PC-3 (cell line): ENCODE measurements at regions not wholly inside any gene's neighbourhood (a gene's known extent, or its start where the extent isn't known, plus 50 kb on each side); places are given as distances from the start of the nearest gene placed in this dataset.

Experiments used
- ATAC-seq: fragments of 200-7000 bp; cut with Tn5 transposase; 2 replicates; pipeline ENCODE4 v1.9.1; 2020; ENCODE audit warnings: mild to moderate bottlenecking, moderate library complexity
- BruUV-seq: library from RNA; stranded (reverse); fragments of 400-500 nt; replicated peaks from 2 replicates; lab custom pipeline; 2021; lab: Mats Ljungman, UMichigan
- CTCF ChIA-PET: fragments of 300-600 bp; sonication (Branson Sonifier 250); formaldehyde crosslinking; loops from one replicate; lab custom pipeline; 2022; ENCODE audit warnings: antibody characterized with exemption; lab: Charles Lee
- POLR2A ChIA-PET: fragments of 300-600 bp; sonication (Branson Sonifier 250); formaldehyde crosslinking; loops from one replicate; lab custom pipeline; 2022; ENCODE audit warnings: antibody characterized with exemption; ENCODE audit not compliant: unreplicated experiment; lab: Charles Lee
- DNase-seq: peaks from one replicate; pipeline ENCODE4 v3.0.0-alpha.2; 2015
- H2AFZ ChIP-seq: fragments of 300-600 bp; sonication (generic); 2 replicates; pipeline ENCODE4 v1.6.0; 2016; ENCODE audit warnings: antibody characterized with exemption, low read length
- H3F3A ChIP-seq: fragments of 300-600 bp; sonication (generic); one replicate; pipeline ENCODE4 v1.6.0; 2017; ENCODE audit warnings: antibody characterized with exemption, low read length, control low read depth, mild to moderate bottlenecking; ENCODE audit not compliant: unreplicated experiment
- H3K27ac ChIP-seq: fragments of 300-600 bp; sonication (generic); 2 replicates; pipeline ENCODE4 v1.5.1; 2016; ENCODE audit warnings: mild to moderate bottlenecking, low read length
- H3K27me3 ChIP-seq: fragments of 300-600 bp; sonication (generic); 2 replicates; pipeline ENCODE4 v1.6.1; 2016; ENCODE audit warnings: low read length, mixed read lengths
- H3K36me3 ChIP-seq: fragments of 300-600 bp; sonication (generic); 2 replicates; pipeline ENCODE4 v1.6.1; 2016; ENCODE audit warnings: low read depth, mixed run types, low read length, mixed read lengths
- H3K4me1 ChIP-seq: fragments of 300-600 bp; sonication (generic); 2 replicates; pipeline ENCODE4 v1.5.1; 2016; ENCODE audit warnings: low read length; ENCODE audit not compliant: insufficient read depth
- H3K4me2 ChIP-seq: fragments of 300-600 bp; sonication (generic); 2 replicates; pipeline ENCODE4 v1.6.0; 2016; ENCODE audit warnings: low read length
- H3K4me3 ChIP-seq: fragments of 300-600 bp; sonication (generic); 2 replicates; pipeline ENCODE4 v1.5.1; 2016; ENCODE audit warnings: mild to moderate bottlenecking, low read length, mixed read lengths
- H3K79me2 ChIP-seq: fragments of 300-600 bp; sonication (generic); 2 replicates; pipeline ENCODE4 v1.6.1; 2017; ENCODE audit warnings: low read length, mixed read lengths
- H3K9ac ChIP-seq: fragments of 300-600 bp; sonication (generic); 2 replicates; pipeline ENCODE4 v1.6.0; 2016; ENCODE audit warnings: mild to moderate bottlenecking, low read length
- H3K9me2 ChIP-seq: fragments of 300-600 bp; sonication (generic); replicated peaks from 2 replicates; pipeline ENCODE4 v1.6.1; 2016; ENCODE audit warnings: mixed run types, low read length, mixed read lengths
- H3K9me3 ChIP-seq: fragments of 300-600 bp; sonication (generic); 2 replicates; pipeline ENCODE4 v1.6.1; 2016; ENCODE audit warnings: low read length, mixed read lengths
- H4K20me1 ChIP-seq: fragments of 300-600 bp; sonication (generic); 2 replicates; pipeline ENCODE4 v1.6.1; 2016; ENCODE audit warnings: low read length, mixed read lengths
- EZH2 ChIP-seq: fragments of 300-600 bp; sonication (generic); IDR thresholded peaks from one replicate; pipeline ENCODE4 v1.6.1; 2017; ENCODE audit warnings: antibody characterized with exemption, mild to moderate bottlenecking, low read length; ENCODE audit not compliant: unreplicated experiment
- EZH2phosphoT487 ChIP-seq: fragments of 300-600 bp; sonication (generic); IDR thresholded peaks from 2 replicates; pipeline ENCODE4 v1.6.1; 2018; ENCODE audit warnings: mild to moderate bottlenecking, antibody characterized with exemption, low read length, borderline replicate concordance
- intact Hi-C: fragments of 100-400 bp; cut with micrococcal nuclease; formaldehyde crosslinking; loops from 2 replicates; pipeline ENCODE4 v1.9.0; 2023
- TF ChIP-seq, protein P1 (sequence below): fragments of 300-600 bp; sonication (generic); conservative IDR thresholded peaks from 2 replicates; pipeline ENCODE4 v1.5.1; 2017; ENCODE audit warnings: antibody characterized with exemption, low read depth, mild to moderate bottlenecking, low read length

DNA sequence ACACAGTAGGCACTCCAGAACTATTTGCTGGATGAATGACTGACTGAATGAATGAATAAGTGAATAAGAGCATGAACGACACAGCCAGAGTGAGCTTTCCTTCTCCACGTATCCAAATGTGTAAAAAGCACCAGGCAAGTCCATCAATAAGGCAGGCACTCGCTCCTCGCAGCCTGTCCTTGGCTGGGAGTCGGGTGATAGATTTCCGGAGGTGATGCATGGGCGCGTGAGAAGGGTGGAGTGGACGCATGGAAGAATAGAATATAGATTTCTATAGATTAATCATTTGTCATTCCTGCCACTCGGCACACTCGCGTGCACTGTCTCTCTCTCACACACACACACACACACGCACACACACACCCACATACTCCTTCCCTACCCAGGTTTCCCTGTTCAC lies 164.3 kb upstream of the ZC3H12A start:
- POLR2A ChIA-PET = no interaction called here
- no TSS peak for BruUV-seq
- H3K27ac ChIP-seq = no peak overlapping the region
- no peaks in the 10 kb centered on the region for H4K20me1 ChIP-seq
- H3K4me2 ChIP-seq = no peak overlapping the region
- H2AFZ ChIP-seq = no peak overlapping the region
- no peak for ATAC-seq
- CTCF ChIA-PET = no interaction called here
- no peaks in the 10 kb centered on the region for H3K9me2 ChIP-seq
- no peak overlapping the region for H3K9ac ChIP-seq
- H3K36me3 ChIP-seq = no peaks in the 10 kb centered on the region
- no peaks in the 10 kb centered on the region for H3F3A ChIP-seq
- DNase-seq = no peak
- no peaks in the 10 kb centered on the region for H3K4me1 ChIP-seq
- H3K79me2 ChIP-seq = no peaks in the 10 kb centered on the region
- H3K4me3 ChIP-seq = no peak overlapping the region
- peaks cover 87% of the 10 kb centered on the region for H3K27me3 ChIP-seq
- intact Hi-C loops = no loop called here
- TF ChIP-seq, protein P1, sequence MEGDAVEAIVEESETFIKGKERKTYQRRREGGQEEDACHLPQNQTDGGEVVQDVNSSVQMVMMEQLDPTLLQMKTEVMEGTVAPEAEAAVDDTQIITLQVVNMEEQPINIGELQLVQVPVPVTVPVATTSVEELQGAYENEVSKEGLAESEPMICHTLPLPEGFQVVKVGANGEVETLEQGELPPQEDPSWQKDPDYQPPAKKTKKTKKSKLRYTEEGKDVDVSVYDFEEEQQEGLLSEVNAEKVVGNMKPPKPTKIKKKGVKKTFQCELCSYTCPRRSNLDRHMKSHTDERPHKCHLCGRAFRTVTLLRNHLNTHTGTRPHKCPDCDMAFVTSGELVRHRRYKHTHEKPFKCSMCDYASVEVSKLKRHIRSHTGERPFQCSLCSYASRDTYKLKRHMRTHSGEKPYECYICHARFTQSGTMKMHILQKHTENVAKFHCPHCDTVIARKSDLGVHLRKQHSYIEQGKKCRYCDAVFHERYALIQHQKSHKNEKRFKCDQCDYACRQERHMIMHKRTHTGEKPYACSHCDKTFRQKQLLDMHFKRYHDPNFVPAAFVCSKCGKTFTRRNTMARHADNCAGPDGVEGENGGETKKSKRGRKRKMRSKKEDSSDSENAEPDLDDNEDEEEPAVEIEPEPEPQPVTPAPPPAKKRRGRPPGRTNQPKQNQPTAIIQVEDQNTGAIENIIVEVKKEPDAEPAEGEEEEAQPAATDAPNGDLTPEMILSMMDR = no peak
- TF ChIP-seq EZH2phosphoT487 (no peak), EZH2 (no peak)
- H3K9me3 ChIP-seq = no peaks in the 10 kb centered on the region

DNA sequence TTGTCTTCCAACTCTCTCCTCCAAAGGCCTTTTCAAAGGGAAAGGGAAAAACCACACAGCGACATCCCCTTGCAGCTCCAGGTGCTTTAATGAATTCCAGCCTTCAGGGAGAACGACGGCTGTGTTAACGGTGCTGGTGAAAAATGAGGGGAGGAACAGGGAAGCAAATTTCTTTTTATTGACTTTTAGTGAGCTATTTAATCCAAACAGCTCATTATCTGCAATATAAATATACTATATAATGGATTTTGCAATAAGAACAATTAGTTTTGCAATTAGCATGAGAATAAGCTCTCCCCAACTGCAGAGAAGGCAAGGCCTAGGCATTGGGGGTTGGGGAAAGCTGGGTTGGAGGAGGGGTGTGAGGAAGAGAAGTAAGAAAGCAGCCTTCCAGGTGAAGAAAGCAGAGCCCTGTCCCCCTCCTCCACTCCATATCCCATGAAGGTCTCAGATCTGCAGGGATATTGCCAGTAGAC lies 159.0 kb upstream of the ZC3H12A start:
- CTCF ChIA-PET = no interaction called here
- Histone ChIP-seq H3K27ac (no peak overlapping the region), H3K36me3 (no peaks in the 10 kb centered on the region), H3F3A (no peaks in the 10 kb centered on the region), H3K9me3 (no peaks in the 10 kb centered on the region), H3K79me2 (no peaks in the 10 kb centered on the region), H3K4me1 (no peaks in the 10 kb centered on the region), H3K9ac (no peak overlapping the region), H2AFZ (no peak overlapping the region), H4K20me1 (no peaks in the 10 kb centered on the region), H3K4me2 (no peak overlapping the region), H3K27me3 (peaks cover 78% of the 10 kb centered on the region), H3K9me2 (no peaks in the 10 kb centered on the region), H3K4me3 (no peak overlapping the region)
- ATAC-seq (no peak), DNase-seq (no peak)
- intact Hi-C loops = no loop called here
- TF ChIP-seq EZH2 = no peak
- TF ChIP-seq EZH2phosphoT487 = no peak
- TF ChIP-seq, protein P1 = no peak
- POLR2A ChIA-PET = no interaction called here
- no TSS peak for BruUV-seq

DNA sequence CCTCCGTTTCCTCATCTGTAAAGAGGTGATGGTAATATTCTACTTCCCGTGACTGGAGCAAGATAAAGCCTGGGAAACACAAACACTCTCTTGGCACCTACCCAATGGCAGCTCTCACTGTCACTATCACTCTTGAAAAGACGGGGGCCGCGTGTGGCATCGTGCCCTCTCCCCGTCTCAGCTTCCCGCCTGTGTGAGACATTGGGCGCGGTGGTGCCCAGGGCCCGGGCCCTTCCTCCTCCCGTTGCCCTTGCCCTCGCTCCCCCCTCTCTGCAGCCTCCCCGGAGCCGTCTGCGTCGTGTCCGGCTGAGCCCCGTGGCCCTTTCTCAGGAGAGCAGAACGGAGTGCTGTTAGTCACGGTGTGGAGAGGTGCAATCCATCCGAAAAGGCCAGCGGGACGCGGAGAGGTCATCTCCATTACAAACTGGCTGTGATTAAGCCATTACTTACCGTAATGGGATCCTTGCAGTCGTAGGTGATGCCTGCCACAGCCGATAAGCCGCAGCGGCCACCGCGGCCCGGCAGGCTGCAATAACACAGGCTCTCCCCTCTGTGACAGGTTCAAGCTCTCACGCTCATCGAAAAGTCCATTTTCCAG lies 156.4 kb upstream of the ZC3H12A start:
- ATAC-seq = no peak
- H3K27me3 ChIP-seq = peaks cover 86% of the 10 kb centered on the region
- H3K9ac ChIP-seq = no peak overlapping the region
- no peaks in the 10 kb centered on the region for H3K79me2 ChIP-seq
- BruUV-seq = no TSS peak
- H3K4me1 ChIP-seq = no peaks in the 10 kb centered on the region
- TF ChIP-seq, protein P1 = no peak
- TF ChIP-seq EZH2phosphoT487 (no peak), EZH2 (no peak)
- H2AFZ ChIP-seq = no peak overlapping the region
- intact Hi-C loops = no loop called here
- H3K9me3 ChIP-seq = no peaks in the 10 kb centered on the region
- H3K27ac ChIP-seq = no peak overlapping the region
- no peak for DNase-seq
- H3K4me3 ChIP-seq = no peak overlapping the region
- no peak overlapping the region for H3K4me2 ChIP-seq
- H3K9me2 ChIP-seq = no peaks in the 10 kb centered on the region
- POLR2A ChIA-PET = no interaction called here
- H4K20me1 ChIP-seq = no peaks in the 10 kb centered on the region
- no peaks in the 10 kb centered on the region for H3F3A ChIP-seq
- CTCF ChIA-PET = no interaction called here
- H3K36me3 ChIP-seq = no peaks in the 10 kb centered on the region
